NCI-H2029 treated with DMSO at 0.1 percent for 48 hours (cell line): ENCODE measurements at regions not wholly inside any gene's neighbourhood (a gene's known extent, or its start where the extent isn't known, plus 50 kb on each side); places are given as distances from the start of the nearest gene placed in this dataset.

ENCODE experiments used
- DNase-seq: peaks from one replicate; lab custom pipeline; 2025; lab: John Stamatoyannopoulos, UW

DNA sequence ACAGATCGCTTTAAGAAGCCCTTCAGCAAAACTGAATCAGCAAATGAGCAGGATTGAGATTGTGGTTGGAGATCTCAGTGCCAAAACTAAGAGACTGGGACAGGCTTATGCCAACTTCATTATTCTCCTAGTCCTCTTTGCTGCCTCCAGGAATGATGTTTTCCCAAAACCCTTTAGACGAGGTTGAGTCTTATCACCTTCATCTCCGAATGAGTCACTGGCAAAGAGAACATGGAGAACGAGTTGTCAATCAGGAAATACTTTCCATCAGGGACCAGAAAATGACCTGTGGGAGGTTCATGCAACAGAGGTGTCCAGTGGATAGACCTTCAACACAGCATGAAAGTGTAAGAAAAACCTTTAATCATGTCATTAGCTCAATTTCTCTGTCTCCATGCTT lies 461.5 kb downstream of the RMST start:
- no peak for DNase-seq

DNA sequence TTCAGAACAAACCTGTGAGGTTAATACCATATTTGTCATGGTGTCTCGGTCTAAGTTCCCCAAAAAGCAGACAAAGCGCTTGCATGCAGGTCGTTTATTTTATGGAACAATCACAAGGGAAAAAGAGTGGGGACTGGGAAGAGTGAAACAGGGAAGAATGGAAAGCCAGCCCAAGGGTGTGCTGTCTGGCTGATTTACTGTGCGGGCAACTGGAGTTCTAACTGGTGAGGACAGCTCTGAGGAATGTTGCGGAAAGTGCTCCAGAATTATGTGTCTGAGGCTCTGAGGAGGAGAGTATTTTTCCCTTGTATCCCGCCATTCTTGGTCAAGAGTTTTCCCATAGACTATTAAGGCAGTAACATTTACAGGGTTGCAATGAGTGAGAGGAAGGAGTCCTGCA lies 465.4 kb downstream of the RMST start:
- no peak for DNase-seq

DNA sequence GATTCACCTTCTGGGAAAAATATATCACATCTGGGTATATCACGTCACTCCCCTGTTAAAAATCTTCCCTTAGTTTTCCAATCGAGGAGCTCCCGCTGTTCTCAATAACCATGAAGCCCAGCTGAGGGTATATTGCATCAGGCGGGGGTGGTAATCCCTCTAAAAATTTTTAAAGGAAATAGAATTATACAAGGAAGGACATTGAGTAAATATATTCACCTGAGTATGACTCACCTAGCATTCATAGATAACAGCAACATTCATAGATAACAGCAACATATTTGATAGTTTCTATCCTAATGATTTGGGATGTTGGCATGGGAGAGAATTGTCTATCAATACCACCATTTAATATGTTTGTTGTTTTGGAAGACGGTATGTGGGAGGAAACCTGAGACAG lies 473.6 kb downstream of the RMST start:
- no peak for DNase-seq

DNA sequence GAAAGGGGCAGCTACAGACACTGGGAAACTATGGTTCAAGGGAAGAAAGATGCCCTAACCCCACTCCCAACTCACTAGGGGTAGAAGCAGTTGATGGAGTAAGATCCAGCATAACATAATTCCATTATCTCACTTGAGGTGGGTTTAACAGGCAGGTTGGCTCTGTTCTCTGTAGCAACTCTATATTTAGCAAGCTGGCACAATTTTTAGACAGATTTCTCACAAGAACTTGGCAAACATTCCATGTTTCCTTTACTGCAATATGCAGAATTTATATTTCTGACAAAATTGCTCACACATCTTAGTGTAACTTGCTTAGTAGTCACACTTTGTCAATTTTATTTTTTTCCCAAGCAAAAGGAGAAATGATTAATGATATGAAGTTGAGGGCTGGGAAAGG lies 475.4 kb downstream of the RMST start:
- no peak for DNase-seq

DNA sequence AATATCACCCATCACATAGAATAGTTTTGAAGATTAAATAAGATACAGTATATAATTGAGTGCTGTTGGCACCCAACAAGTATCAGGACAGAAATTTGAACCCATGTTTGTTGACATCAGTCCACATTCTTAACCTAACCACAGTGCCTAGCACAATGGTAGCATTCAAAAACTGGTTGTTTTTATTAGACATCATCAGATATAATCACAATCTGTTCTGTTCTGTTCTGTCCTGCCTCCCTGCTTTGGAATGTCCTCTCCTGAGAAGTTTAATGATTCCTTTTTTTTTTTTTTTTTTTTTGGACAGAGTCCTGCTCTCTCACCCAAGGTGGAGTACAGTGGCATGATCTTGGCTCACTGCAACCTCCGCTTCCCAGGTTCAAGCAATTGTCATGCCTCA lies 476.6 kb downstream of the RMST start:
- DNase-seq: no peak

DNA sequence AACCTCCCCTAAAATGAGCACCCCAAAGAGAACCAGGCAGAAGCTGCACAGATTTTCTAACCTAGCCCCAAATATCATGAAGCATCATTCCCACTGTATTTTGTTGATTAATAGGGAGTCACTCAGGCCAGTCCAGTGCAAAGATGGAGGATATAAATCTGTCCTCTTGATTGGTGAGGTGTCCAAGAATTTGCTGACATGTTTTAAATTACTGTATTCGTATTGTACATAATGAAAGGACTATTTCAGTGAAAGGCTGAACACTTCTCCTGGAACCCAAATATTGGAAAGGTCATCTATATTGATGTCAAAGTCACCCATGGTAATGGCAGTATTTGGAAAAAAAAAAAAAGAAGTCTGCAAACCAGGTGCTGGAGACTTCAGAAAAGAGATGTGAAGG lies 477.5 kb downstream of the RMST start:
- DNase-seq: no peak

DNA sequence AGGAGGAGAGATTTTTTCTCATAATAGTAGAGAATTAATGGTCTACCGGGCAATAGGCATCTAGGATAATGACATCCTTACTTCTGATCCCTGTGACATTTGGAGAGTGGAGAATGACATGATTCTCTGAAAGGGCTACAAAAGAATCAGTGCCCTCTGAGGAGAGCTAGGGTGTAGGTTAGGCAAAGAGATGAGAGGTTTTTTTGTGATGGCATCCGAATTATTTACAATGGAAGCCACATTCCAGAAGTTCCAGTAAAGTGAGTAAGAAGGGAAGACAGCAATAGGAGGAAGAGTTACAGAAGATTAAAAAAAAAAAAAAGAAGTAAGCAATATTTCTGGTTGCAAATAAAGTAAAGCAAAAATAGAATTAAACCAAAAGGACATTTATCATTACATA lies 478.0 kb downstream of the RMST start:
- DNase-seq: no peak

DNA sequence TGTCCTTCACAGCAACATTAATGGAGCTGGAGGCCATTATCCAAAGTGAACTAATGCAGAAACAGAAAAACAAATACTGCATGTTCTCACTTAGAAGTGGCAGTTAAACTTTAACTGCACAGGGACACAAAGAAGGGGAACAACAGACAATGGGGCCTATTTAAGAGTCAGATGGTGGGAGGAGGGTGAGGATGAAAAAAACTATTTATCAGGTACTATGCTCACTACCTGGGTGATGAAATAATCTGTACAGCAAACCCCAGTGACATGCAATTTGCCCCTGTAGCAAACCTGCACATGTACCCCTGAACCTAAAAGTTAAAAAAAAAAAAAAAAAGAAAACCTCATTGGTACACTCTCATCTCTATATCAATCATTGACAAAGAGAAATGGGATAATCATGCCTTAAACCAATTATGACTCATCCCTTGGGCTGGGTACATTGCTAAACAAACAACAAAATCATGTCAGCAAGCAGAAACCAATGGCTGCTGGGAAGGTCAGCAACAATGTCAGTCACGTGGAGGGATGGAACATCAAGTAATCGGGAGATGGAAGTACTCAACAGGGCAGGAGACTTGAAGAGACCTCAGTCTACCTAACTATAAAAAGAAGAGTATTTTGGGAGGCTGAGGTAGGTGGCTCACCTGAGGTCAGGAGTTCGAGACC lies 479.2 kb downstream of the RMST start:
- DNase-seq: no peak

DNA sequence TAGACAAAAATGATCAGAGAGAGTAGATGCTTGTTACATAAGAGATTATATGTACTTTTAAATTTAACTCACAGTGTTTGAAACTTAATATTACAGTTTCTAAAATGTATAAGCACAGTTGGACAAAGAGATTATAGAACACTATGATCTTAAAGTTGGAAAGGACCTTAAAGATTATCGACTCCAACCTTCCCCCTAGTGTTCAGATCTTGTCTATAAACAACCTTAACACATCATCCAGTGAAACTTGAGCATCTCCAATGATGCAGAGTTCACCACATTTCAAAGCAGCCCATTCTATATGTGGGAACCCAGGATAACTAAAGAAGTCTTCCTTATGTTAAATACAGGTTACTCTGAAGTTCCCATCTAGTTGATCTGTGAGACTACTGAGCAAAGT lies 480.8 kb downstream of the RMST start:
- DNase-seq: no peak

DNA sequence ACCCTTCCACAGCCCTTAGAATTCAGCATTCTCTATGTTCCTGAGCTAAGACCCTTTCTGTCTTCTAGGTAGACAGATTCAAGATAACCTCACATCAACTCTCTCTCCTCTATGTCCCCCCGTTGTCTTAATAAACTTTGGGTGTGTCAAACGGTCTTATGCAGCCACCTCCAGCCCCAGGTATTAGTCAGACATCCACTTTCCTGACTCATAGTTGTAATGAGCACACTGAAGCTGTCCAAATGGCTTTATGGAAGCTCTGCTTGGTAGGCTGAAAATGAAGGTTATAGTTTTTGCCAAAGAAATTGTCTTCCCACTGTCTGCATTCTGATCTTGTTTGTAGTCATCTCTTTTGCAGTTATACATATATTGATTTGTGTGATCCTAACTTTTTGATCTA lies 482.0 kb downstream of the RMST start:
- DNase-seq: no peak

DNA sequence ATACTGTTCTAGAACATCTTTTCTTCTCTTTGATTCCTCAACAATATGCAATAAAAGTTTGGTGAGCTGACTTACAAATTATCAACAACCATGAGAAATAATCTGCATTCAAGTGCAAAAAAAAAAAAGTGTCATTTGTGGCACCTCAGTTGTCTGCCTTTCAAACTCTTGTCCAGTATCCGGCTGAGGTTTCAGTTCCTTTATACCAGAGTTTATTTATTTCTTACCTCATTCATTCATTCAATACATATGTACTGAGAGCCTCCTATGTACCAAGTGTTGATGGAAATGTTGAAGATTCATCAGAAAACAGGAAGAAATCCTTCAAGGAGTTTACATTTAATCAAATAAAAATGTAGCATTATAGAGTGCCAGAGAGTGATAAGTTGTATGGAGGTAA lies 484.1 kb downstream of the RMST start:
- DNase-seq: no peak

DNA sequence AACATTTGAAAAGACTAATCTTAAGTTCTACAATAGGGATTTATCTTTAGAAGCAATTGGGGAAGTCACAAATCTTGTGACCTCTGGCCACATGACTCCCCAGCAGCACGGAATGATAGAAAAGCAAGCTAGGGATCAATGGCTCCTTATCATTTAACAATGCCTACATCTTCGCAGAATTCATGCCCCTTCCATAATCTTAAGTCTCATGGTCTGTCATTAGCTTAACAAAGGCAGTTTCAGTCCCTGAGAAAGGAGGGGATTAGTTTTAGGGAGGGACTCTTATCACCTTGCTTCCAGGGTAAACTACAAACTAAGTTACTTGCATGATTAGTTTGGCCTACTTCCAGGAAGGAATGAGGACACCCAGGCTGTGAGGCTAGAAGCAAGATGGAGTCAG lies 486.0 kb downstream of the RMST start:
- DNase-seq: no peak

DNA sequence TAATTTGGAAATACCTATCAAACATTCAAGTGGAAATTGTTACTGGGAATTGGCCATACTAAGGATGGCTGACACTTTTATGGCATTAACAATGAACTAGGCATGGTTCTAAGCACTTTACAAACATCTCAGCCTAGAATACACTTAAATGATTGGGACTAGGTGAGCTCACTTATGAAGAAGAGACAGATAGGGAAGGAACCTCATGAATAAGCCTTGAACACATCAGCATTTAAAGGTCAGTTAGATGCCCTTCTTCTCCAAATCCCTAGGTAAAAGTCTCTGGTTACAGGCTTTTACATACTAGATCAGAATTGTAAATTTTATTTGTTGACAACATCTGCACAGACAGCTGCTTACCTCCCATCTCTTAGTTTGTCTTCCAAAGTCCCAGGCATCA lies 488.6 kb downstream of the RMST start:
- DNase-seq: no peak

DNA sequence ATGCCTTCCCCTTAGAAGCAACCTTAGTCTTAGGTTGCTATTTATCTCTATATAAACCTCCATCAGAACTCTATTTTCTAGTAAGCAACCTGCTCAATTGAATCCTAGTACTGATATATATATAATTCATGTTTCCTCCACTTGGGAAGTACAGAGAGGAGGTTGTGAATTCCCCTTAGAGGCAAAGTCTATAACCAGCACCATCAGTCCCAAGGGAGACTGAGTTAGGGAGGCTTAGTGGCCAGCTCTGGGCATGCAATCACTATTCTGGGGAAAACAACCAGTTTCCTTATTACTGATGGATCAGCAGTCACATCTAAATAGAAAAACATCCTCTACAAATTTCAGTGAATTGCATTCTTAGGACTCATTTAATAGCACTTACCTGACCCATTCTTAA lies 489.1 kb downstream of the RMST start:
- no peak for DNase-seq

DNA sequence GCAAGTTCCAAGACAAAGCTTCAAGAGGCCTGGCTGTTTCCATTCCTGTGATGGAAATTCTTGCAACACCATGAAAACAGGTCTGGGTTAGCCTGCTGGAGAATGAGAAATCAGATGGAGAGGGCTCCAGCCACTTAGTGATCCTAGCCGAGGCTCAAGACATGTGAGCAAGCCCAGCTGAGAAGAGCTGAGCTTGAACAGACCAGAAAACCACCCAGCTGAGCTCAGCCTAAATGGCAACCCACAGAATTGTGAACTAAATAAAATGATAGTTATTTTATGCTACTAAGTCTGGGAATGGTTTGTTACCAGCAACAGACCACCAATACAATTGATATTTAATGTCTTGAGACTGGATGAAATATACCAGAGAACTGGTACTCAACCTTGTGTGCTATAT lies 494.5 kb downstream of the RMST start:
- DNase-seq: no peak

DNA sequence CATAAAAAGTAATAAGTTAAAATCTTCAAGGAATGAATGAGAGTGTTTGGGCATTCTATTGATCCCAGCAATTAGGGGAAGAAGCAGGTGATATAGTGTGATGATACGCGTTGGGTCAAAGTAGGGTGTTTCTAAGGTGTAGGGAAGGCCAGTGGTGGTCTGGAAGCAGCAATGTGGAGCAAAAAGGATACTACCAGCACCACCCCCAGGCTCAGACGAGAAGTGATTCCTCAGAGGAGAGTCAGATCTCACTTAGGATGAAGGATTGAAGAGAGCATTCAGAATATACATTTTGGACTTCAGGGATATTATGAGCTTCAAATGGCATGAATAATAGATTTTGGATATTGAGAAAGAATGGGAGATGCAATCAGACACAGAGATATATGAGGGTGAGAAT lies 497.6 kb downstream of the RMST start:
- DNase-seq: no peak

DNA sequence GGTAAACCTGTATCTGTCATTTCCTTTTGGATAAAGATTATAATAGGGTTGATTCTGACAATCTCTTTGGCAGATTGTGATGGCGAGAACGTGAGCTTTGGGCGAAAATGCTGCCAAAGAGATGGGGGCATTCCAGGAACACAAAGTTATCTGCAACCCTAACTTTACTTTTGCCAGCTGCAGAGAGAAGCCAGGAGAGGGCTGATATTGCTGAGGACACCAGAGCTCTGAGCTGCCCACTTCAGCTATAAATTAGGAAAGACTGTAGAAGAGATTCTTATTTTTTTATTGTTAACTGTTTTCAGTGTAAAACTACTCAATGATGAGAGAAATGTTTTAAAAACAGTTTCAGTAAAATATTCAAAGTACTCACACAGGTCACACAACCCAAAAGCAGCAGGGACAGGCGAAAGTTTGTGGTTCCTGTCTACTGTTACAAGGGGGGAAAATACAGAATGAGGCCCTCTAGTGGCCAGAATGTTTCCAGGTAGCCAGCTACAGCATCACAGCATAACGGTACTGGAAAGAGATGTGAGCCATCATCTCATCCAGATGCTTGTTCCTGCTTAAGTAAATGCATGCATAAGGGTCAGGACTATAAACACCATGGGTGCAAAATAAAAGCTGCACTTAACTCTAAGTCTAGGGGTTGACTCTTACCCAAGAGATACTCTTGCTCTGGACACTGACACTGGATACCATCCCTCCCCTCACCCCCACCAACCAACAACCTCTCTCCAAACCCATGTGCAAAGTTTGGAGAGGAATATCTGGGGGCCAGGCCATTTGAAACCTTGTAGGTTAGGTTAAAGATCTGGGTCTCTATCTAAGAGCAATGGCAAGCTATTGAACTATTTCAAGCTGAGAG lies 498.4 kb downstream of the RMST start:
- peak; percentile 29 for DNase-seq

DNA sequence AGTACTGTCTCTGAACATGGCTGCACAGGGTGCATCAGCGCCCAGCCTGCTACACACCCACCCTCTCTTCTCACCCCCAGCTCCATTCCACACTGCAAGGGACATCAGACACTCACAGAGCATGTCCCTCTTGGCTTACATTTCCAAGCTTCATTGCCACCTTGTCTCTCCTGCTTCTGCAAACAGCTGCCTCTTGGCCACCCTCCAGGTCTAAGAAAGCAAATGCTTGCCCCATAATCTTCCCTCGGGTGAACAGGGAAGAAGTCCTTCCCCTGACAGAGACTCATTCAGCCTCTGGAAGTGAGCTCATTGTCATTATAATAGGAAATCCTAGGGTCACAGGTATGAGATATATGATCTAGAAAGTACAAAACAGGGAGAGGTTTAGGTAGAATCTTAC lies 505.2 kb downstream of the RMST start:
- DNase-seq: peak; percentile 51

DNA sequence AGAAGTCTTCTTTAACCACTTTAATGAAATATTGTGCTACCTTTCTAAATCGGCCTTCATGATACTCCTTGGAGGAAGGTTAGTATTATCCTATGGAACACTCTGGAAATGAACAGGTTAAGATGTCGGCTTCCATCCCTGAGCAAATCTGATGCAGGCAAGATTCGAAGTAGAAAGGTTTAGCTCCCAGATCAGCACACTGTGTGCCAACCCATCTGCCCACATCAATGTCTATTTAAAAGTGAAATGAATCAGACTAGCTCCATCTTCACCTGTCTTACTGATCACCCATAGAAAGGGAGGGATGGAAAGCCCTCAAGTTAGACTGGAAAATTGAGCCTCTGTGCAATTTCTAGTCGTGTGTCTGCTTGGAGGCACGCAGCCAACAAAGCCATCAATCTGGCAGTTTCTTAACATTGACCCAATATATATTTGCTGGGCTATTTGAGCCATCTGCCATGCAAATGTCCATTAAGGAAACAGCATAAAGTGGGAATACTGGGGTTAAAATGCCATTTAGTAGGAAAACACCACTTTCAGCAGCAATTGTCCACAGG lies 506.1 kb downstream of the RMST start:
- DNase-seq: no peak

DNA sequence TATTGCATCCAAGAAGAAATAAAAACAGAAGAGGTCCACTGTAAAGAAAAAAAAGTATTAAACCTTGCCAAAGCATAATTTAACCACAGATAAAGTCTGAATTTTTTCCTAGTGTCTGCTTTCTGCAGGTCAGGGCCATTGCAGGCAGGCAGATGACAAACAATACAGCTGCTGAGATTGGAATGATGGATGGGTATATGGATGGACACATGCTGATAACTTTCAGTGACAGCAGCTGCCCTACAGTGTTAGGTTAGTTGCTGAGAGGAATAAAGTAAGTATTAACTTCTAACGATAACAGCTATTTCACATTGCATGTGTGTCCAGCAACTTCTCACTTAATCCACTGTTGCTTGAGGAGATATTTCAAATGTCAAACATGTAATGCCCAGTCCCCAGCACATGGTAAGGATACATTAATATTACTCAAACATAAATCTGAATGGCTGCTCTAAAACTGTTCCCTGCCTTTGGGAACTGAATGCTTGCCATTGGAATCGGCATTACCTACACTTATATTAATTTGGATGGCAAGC lies 515.3 kb downstream of the RMST start:
- no peak for DNase-seq

DNA sequence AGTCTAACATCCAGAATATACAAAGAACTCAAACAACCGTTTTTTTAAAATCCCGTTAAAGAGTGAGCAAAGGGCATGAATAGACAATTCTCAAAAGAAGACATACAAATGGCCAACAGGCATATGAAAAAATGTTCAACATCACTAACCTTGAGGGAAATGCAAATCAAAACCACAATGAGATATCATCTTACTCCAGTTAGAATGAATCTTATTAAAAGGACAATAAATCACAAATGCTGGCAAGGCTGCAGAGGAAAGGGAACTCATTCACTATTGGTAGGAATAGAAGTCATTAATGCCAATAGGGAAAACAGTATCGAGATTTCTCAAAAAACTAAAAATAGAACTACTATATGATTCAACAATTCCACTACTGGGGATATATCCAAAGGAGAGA lies 520.1 kb downstream of the RMST start:
- DNase-seq: no peak

DNA sequence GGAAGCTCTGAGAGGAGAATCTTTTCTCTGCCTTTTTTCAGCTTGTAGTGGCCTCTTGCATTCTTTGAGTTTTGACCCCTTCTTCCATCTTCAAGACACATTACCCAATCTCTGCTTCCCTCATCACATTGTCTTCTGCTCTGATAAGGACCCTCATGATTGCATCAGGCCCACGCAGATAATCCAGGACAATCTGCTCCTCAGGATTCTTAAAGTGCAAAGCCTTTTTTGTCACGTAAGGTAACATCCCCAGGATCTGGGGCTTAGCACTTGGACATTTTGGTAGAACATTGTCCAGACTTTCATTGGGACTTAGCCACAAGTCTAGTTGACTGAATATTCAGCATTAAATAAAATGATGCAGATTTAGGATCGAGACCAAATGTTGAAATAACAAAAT lies 521.2 kb downstream of the RMST start:
- DNase-seq: no peak

DNA sequence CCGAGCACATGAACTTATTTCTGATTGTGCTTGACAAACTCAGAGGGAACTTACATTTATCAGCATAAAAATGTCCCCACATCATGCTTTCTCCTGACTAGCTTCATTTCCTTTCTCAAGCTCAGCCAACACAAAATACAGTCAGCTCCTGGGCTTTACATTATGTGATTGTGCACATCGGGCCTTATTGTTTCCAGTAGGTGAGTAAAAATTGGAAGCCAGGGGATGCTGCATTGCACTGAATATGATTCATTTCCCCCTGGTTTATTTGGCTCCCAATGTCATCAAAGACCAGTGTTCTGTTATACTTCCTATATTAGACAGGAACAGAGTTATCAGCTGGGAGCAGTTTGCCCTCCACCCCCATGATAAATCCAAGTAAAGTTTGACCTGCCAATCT lies 521.8 kb downstream of the RMST start:
- no peak for DNase-seq
